ENCODE measurements at regions not wholly inside any gene's neighbourhood (a gene's known extent, or its start where the extent isn't known, plus 50 kb on each side); places are given as distances from the start of the nearest gene placed in this dataset.

- peaks cover 29% of the 10 kb centered on the region for H3K4me1 Mint-ChIP-seq
- no peaks in the 10 kb centered on the region for H3K36me3 Mint-ChIP-seq (ENCODE audit: low read depth)
- H3K4me3 Mint-ChIP-seq, result no peak overlapping the region
- H3K9me3 Mint-ChIP-seq, result peaks cover 25% of the 10 kb centered on the region
- peaks cover 25% of the 10 kb centered on the region for H3K27me3 Mint-ChIP-seq (ENCODE audit: low read depth)
- H3K27ac Mint-ChIP-seq, result no peak overlapping the region
- no peak for TF ChIP-seq CTCF (IDR thresholded peaks at IDR 0.05; ENCODE audit: unreplicated experiment in 3 of 3)
Measured at GRCh38 chr7:98556288-98556687, 60.8 kb upstream of the NPTX2 start.

- Mint-ChIP-seq H3K27ac (no peak overlapping the region), H3K4me1 (peaks cover 27% of the 10 kb centered on the region), H3K9me3 (peaks cover 23% of the 10 kb centered on the region), H3K36me3 (ENCODE audit: low read depth) (no peaks in the 10 kb centered on the region), H3K4me3 (peak overlapping the region in 1 of 3 experiments; percentile 4), H3K27me3 (ENCODE audit: low read depth) (peaks cover 23% of the 10 kb centered on the region)
- no peak for TF ChIP-seq CTCF (IDR thresholded peaks at IDR 0.05; ENCODE audit: unreplicated experiment in 3 of 3)
Measured at GRCh38 chr7:98555403-98555802, 61.7 kb upstream of the NPTX2 start.

GRCh38 chr7:98553666-98554065 lies 63.4 kb upstream of the NPTX2 start:
- peaks cover 14% of the 10 kb centered on the region for H3K27me3 Mint-ChIP-seq (ENCODE audit: low read depth)

GRCh38 chr7:98551611-98552273 lies 65.3 kb upstream of the NPTX2 start:
- Mint-ChIP-seq H3K27ac (peak overlapping the region; percentile 48 to 83 (median 83)), H3K9me3 (peaks cover 14% of the 10 kb centered on the region)

More at GRCh38 chr7:98553666-98554065, 63.4 kb upstream of the NPTX2 start:
- no peaks in the 10 kb centered on the region for H3K36me3 Mint-ChIP-seq (ENCODE audit: low read depth)
- peaks cover 14% of the 10 kb centered on the region for H3K9me3 Mint-ChIP-seq
- no peak for TF ChIP-seq CTCF (IDR thresholded peaks at IDR 0.05; ENCODE audit: unreplicated experiment in 3 of 3)
- no peak overlapping the region for H3K4me3 Mint-ChIP-seq
- peaks cover 22% of the 10 kb centered on the region for H3K4me1 Mint-ChIP-seq
- H3K27ac Mint-ChIP-seq, result peak overlapping the region; percentile 59 to 65 (median 62)

GRCh38 chr7:98548971-98549370 lies 68.1 kb upstream of the NPTX2 start:
- TF ChIP-seq CTCF (IDR thresholded peaks at IDR 0.05; ENCODE audit: unreplicated experiment in 3 of 3), result no peak
- Mint-ChIP-seq H3K27ac (no peak overlapping the region), H3K27me3 (ENCODE audit: low read depth) (peaks cover 17% of the 10 kb centered on the region), H3K36me3 (ENCODE audit: low read depth) (no peaks in the 10 kb centered on the region), H3K4me3 (no peak overlapping the region), H3K4me1 (peaks cover 19% of the 10 kb centered on the region), H3K9me3 (peaks cover 12% of the 10 kb centered on the region)

More at GRCh38 chr7:98551611-98552273, 65.3 kb upstream of the NPTX2 start:
- Mint-ChIP-seq H3K36me3 (ENCODE audit: low read depth) (no peaks in the 10 kb centered on the region), H3K27me3 (ENCODE audit: low read depth) (peaks cover 25% of the 10 kb centered on the region), H3K4me3 (no peak overlapping the region), H3K4me1 (peaks cover 26% of the 10 kb centered on the region)
- TF ChIP-seq CTCF (IDR thresholded peaks at IDR 0.05; ENCODE audit: unreplicated experiment in 3 of 3), result no peak

- peaks cover 13% of the 10 kb centered on the region for H3K4me1 Mint-ChIP-seq
- no peaks in the 10 kb centered on the region for H3K36me3 Mint-ChIP-seq (ENCODE audit: low read depth)
- peaks cover 20% of the 10 kb centered on the region for H3K27me3 Mint-ChIP-seq (ENCODE audit: low read depth)
- peaks cover 12% of the 10 kb centered on the region for H3K9me3 Mint-ChIP-seq
- TF ChIP-seq CTCF (IDR thresholded peaks at IDR 0.05; ENCODE audit: unreplicated experiment in 3 of 3), result no peak
- no peak overlapping the region for H3K4me3 Mint-ChIP-seq
- H3K27ac Mint-ChIP-seq, result no peak overlapping the region
Measured at GRCh38 chr7:98548370-98548769, 68.7 kb upstream of the NPTX2 start.
